IMR-90 (cell line): ENCODE measurements at regions not wholly inside any gene's neighbourhood (a gene's known extent, or its start where the extent isn't known, plus 50 kb on each side); places are given as distances from the start of the nearest gene placed in this dataset.

Experiments used
- ATAC-seq: fragments of 200-7000 bp; cut with Tn5 transposase; 2 replicates; pipeline ENCODE4 v1.9.1; 2020; ENCODE audit warnings: low read depth, mild to moderate bottlenecking, moderate library complexity
- BruUV-seq: library from RNA; stranded (reverse); fragments of 400-500 nt; replicated peaks from 2 replicates; lab custom pipeline; 2021; lab: Mats Ljungman, UMichigan
- CTCF ChIA-PET: fragments of 300-600 bp; formaldehyde crosslinking; extraction: SDS; loops from one replicate; lab custom pipeline; 2021; ENCODE audit warnings: antibody characterized with exemption; lab: Yijun Ruan, JAX
- POLR2A ChIA-PET: fragments of 300-600 bp; sonication (Branson Sonifier 250); formaldehyde crosslinking; loops from one replicate; lab custom pipeline; 2022; ENCODE audit warnings: antibody characterized with exemption; ENCODE audit not compliant: unreplicated experiment; lab: Charles Lee
- DNase-seq: peaks from one replicate; pipeline ENCODE4 v3.0.0; 2013
- H2AFZ ChIP-seq: replicated peaks from 2 replicates; pipeline ENCODE3; 2013; ENCODE audit warnings: low read length, mild to moderate bottlenecking; ENCODE audit not compliant: poor library complexity
- H2AK5ac ChIP-seq: 2 replicates; pipeline ENCODE4 v1.6.1; 2013; ENCODE audit warnings: low read depth, low read length, inconsistent platforms
- H2AK9ac ChIP-seq: replicated peaks from 2 replicates; pipeline ENCODE3; 2013; ENCODE audit warnings: mild to moderate bottlenecking, low read depth, low read length, moderate library complexity; ENCODE audit not compliant: poor library complexity
- H2BK120ac ChIP-seq: 2 replicates; pipeline ENCODE4 v1.6.1; 2013; ENCODE audit warnings: low read depth, low read length, inconsistent platforms
- H2BK15ac ChIP-seq: 3 replicates; pipeline ENCODE4 v1.6.1; 2013; ENCODE audit warnings: low read depth, low read length, inconsistent platforms
- H2BK20ac ChIP-seq: 2 replicates; pipeline ENCODE4 v1.6.1; 2013; ENCODE audit warnings: low read depth, mild to moderate bottlenecking, inconsistent platforms, low read length, moderate library complexity
- H2BK5ac ChIP-seq: 2 replicates; pipeline ENCODE4 v1.6.1; 2013; ENCODE audit warnings: mild to moderate bottlenecking, low read depth, low read length, inconsistent platforms; ENCODE audit not compliant: poor library complexity, severe bottlenecking
- H3K14ac ChIP-seq: replicated peaks from 2 replicates; pipeline ENCODE4 v1.6.1; 2013; ENCODE audit warnings: low read depth, low read length, inconsistent platforms
- H3K18ac ChIP-seq: 2 replicates; pipeline ENCODE4 v1.6.1; 2013; ENCODE audit warnings: low read depth, low read length, control low read depth
- H3K23ac ChIP-seq: 2 replicates; pipeline ENCODE4 v1.6.1; 2013; ENCODE audit warnings: low read depth, low read length, inconsistent platforms
- H3K27ac ChIP-seq: 2 replicates; pipeline ENCODE4 v1.5.1; 2013; ENCODE audit warnings: mild to moderate bottlenecking, control low read depth, low read length; ENCODE audit not compliant: insufficient read depth
- H3K27me3 ChIP-seq: 2 replicates; pipeline ENCODE4 v1.6.1; 2013; ENCODE audit warnings: low read length; ENCODE audit not compliant: control insufficient read depth, insufficient read depth
- H3K36me3 ChIP-seq: 2 replicates; pipeline ENCODE4 v1.6.1; 2013; ENCODE audit warnings: low read length, mixed read lengths; ENCODE audit not compliant: control insufficient read depth, insufficient read depth
- H3K4ac ChIP-seq: 2 replicates; pipeline ENCODE4 v1.6.1; 2013; ENCODE audit warnings: low read depth, low read length, inconsistent platforms
- H3K4me1 ChIP-seq: 2 replicates; pipeline ENCODE4 v1.6.1; 2013; ENCODE audit warnings: low read length, mixed read lengths; ENCODE audit not compliant: control insufficient read depth, insufficient read depth
- H3K4me2 ChIP-seq: 2 replicates; pipeline ENCODE4 v1.6.1; 2013; ENCODE audit warnings: low read depth, mild to moderate bottlenecking, control low read depth, low read length, moderate library complexity
- H3K4me3 ChIP-seq: 2 replicates; pipeline ENCODE4 v1.5.1; 2013; ENCODE audit warnings: low read depth, mild to moderate bottlenecking, control low read depth, low read length, moderate library complexity; ENCODE audit not compliant: insufficient read depth
- H3K56ac ChIP-seq: 2 replicates; pipeline ENCODE4 v1.6.1; 2013; ENCODE audit warnings: low read length, inconsistent platforms; ENCODE audit not compliant: insufficient read depth; ENCODE audit errors: extremely low read depth
- H3K79me1 ChIP-seq, 2 experiments: 2 replicates each; pipeline ENCODE4 v1.6.1; 2013; ENCODE audit warnings: low read length in 2 of 2, inconsistent platforms in 1 of 2, low read depth in 1 of 2
- H3K9ac ChIP-seq: 2 replicates; pipeline ENCODE4 v1.6.1; 2013; ENCODE audit warnings: low read depth, low read length, control low read depth
- H3K9me1 ChIP-seq: 2 replicates; pipeline ENCODE4 v1.6.1; 2013; ENCODE audit warnings: low read length, inconsistent platforms; ENCODE audit not compliant: insufficient read depth
- H3K9me3 ChIP-seq: 2 replicates; pipeline ENCODE4 v1.6.1; 2013; ENCODE audit warnings: low read length; ENCODE audit not compliant: control insufficient read depth, insufficient read depth
- H4K20me1 ChIP-seq: 2 replicates; pipeline ENCODE4 v1.6.1; 2013; ENCODE audit warnings: low read length, inconsistent platforms; ENCODE audit not compliant: insufficient read depth
- H4K5ac ChIP-seq: 2 replicates; pipeline ENCODE4 v1.6.1; 2013; ENCODE audit warnings: mild to moderate bottlenecking, low read depth, low read length, control low read depth
- H4K8ac ChIP-seq, 2 experiments: 2 replicates each; pipeline ENCODE4 v1.6.1; 2013; ENCODE audit warnings: low read depth in 2 of 2, low read length in 2 of 2, control low read depth in 1 of 2, inconsistent platforms in 1 of 2
- H4K91ac ChIP-seq: 2 replicates; pipeline ENCODE4 v1.6.1; 2013; ENCODE audit warnings: low read depth, low read length, inconsistent platforms; ENCODE audit not compliant: insufficient read depth
- CTCF ChIP-seq: conservative IDR thresholded peaks from 2 replicates; pipeline ENCODE4 v1.5.1; 2012; ENCODE audit warnings: mild to moderate bottlenecking, low read depth, low read length, improper control_type of control experiment
- FOS ChIP-seq: fragments of 150-350 bp; IDR thresholded peaks from 2 replicates; pipeline ENCODE4 v1.6.1; 2016; ENCODE audit warnings: low read depth, low read length
- NFE2L2 ChIP-seq: fragments of 150-350 bp; IDR thresholded peaks from 2 replicates; pipeline ENCODE4 v1.6.1; 2016; ENCODE audit warnings: low read depth, mild to moderate bottlenecking, low read length
- WGBS, 2 experiments: methylation state at CpG; one replicate each; pipeline versions ENCODE4 v1.1.5 to v1.1.7; 2013; ENCODE audit warnings: missing lambda C conversion rate in 2 of 2; ENCODE audit not compliant: insufficient read length in 1 of 2; ENCODE audit errors: extremely low coverage in 2 of 2; 5-methylcytosine and 5-hydroxymethylcytosine counted together
- dilution Hi-C: fragments of 300-500 bp; cut with HindIII; formaldehyde crosslinking; loops from one replicate; pipeline ENCODE4 v1.14.3; 2018; ENCODE audit warnings: low sequenced_read_pairs; ENCODE audit not compliant: unreplicated experiment
- in situ Hi-C: fragments of 300-500 bp; cut with MboI; formaldehyde crosslinking; loops from 3 replicates; pipeline ENCODE4 v1.14.3; 2019; ENCODE audit warnings: low sequenced_read_pairs, inconsistent platforms, mixed read lengths
- intact Hi-C: fragments of 100-400 bp; cut with micrococcal nuclease; formaldehyde crosslinking; loops from 2 replicates; pipeline ENCODE4 v1.10.0; 2022

GRCh38 chr18:66328296-66328878 lies 275.5 kb downstream of the CDH19 start:
- in situ Hi-C loops (no loop called here), intact Hi-C loops (no loop called here), dilution Hi-C loops (no loop called here)
- no peaks in the 10 kb centered on the region for H3K4me1 ChIP-seq
- no peak overlapping the region for H3K14ac ChIP-seq
- H3K56ac ChIP-seq: no peak overlapping the region
- POLR2A ChIA-PET: no interaction called here
- peaks cover 6% of the 10 kb centered on the region for H3K9me3 ChIP-seq
- H3K27ac ChIP-seq: no peak overlapping the region
- H2AFZ ChIP-seq: no peak overlapping the region
- no peak for TF ChIP-seq CTCF
- no peak for TF ChIP-seq FOS
- no peak for TF ChIP-seq NFE2L2
- no peaks in the 10 kb centered on the region for H3K27me3 ChIP-seq
- no peak overlapping the region for H2BK120ac ChIP-seq
- no peak overlapping the region for H3K18ac ChIP-seq
- CTCF ChIA-PET: no interaction called here
- H4K5ac ChIP-seq: no peak overlapping the region
- H4K8ac ChIP-seq: no peak overlapping the region
- no CpG with 5 or more reads among the region's 4 CpGs for WGBS, 2 experiments
- no peaks in the 10 kb centered on the region for H4K20me1 ChIP-seq
- H3K36me3 ChIP-seq: no peaks in the 10 kb centered on the region
- H2BK5ac ChIP-seq: no peak overlapping the region
- no peak overlapping the region for H4K91ac ChIP-seq
- no peak overlapping the region for H2AK9ac ChIP-seq
- H3K9ac ChIP-seq: no peak overlapping the region
- no peak overlapping the region for H3K23ac ChIP-seq
- H3K4me2 ChIP-seq: no peak overlapping the region
- ATAC-seq (no peak), DNase-seq (no peak)
- BruUV-seq: no TSS peak
- no peak overlapping the region for H2AK5ac ChIP-seq
- no peak overlapping the region for H2BK20ac ChIP-seq
- no peak overlapping the region for H3K4me3 ChIP-seq
- no peaks in the 10 kb centered on the region for H3K9me1 ChIP-seq
- H3K4ac ChIP-seq: no peak overlapping the region
- no peaks in the 10 kb centered on the region for H3K79me1 ChIP-seq
- no peak overlapping the region for H2BK15ac ChIP-seq
